Left hindlimb (tissue), 1 donor: ENCODE measurements at regions not wholly inside any gene's neighbourhood (a gene's known extent, or its start where the extent isn't known, plus 50 kb on each side); places are given as distances from the start of the nearest gene placed in this dataset.

Experiments used
- DNase-seq: peaks from one replicate; pipeline ENCODE4 v3.0.0-alpha.2; 2018

- no peak for DNase-seq
Measured at GRCh38 chr10:124283949-124284250, 134.8 kb downstream of the OAT start.

DNA sequence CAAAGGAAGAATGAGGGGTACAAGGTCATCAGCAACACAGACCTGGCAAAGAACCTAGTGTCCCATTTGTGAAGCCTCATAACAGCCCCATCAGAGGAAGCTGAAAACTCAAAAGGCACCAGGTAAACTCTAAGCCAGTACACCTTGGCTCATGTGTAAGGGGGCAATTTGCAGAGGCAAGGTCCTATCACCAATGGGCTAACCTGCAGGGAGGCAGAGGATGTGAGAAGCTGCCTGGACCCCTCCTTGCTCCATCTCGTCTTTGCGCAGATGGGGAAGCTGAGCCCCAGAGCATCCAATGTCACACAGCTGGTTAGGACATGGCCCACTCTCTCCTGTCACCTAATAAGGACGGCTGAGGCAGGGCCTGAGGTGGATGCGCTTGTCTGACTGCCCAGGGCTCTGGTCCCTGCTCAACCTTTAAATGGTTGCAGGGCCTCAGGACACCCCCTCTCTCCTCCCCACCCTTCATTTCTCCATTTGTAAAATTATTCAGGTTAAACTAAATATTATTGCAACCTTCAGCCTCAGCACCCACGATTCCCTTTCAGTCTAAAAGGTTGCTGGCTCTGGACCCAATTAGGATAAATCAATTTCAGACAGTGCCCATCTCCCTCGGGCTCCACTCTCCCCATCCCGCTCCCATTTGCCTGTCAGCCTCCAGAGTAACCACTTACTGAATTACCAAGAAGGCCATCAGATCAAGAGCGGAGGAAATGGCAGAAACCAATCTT is 135.3 kb downstream of the OAT start:
- no peak for DNase-seq

DNA sequence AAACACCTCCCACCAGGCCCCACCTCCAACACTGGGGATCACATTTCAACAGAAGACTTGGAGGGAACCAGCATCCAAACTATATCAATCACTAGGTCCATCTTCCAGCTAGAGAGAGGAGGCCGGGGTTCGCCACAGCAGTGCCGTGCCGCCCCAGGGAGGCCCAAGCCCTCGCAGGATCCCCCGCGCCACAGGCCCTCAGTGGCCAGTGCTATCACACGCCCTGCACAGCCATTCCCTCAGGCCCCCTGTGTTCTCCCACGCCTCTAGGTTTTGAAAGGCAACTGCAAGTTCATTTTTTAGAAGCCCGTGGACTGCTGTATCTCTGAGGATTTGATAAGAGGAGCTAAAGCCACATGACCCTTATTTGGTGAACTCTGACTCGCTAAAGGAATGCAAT is 136.4 kb downstream of the OAT start:
- no peak for DNase-seq

GRCh38 chr10:124281666-124282065 is 137.1 kb downstream of the OAT start:
- DNase-seq: no peak

- no peak for DNase-seq
Measured at GRCh38 chr10:124280916-124281315, 137.8 kb downstream of the OAT start.

DNA sequence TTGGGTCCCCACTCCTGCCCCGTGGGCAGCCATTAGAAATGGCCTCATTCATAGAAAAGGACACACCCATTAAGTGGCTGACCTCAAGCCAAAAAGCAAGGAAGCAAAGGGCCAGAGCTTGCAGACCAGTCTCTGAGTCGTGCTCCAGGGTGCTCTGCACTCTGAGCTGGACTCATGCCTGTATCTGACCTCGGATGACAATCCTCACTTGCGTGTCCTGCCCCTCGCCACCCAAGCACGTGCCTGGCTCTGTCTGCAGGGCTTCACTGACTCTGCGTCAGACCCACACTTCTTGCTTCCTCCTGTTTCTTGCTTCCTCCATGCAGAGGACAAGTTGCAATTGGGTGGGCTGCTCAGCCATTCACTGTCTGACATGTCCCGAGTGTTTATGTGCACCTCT is 138.8 kb downstream of the OAT start:
- no peak for DNase-seq

GRCh38 chr10:124279298-124279697 is 139.4 kb downstream of the OAT start:
- no peak for DNase-seq

DNA sequence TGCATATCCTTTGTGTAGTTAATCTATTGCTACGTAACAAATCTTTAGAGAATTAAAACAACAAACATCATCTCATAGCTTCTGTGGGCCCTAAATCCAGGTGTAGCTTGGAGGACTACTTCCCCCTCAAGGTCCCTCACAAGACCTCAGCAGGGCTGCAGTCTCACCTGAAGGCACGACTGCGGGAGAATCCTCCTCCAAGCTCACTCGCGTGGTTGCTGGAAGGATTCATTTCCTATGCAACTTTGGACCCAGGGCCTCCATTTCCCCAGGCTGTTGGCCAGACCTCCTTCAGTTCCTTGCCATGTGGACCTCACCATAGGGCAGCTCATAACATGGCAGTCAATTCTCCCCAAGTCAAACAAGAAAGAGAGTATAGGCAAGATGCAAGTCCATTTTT is 140.4 kb downstream of the OAT start:
- no peak for DNase-seq

DNA sequence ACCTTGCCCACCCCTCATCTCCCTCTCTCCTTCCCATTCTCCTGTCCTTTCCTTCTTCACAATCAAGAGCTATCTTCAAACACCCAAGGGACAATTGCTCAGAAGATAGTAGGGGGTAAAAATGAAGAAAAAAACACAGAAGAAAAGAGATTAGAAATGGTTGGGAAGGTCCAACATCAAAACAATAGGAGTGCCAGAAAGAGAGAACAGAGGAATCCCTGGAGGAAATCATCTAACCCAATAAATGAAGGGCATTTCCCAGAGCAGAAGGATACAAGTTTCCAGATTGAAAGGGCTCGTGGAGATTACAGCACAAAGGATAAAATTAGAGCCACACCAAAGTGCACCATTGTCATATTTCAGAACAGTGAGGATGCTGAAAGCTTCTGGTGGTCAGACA is 145.6 kb downstream of the OAT start:
- no peak for DNase-seq

DNA sequence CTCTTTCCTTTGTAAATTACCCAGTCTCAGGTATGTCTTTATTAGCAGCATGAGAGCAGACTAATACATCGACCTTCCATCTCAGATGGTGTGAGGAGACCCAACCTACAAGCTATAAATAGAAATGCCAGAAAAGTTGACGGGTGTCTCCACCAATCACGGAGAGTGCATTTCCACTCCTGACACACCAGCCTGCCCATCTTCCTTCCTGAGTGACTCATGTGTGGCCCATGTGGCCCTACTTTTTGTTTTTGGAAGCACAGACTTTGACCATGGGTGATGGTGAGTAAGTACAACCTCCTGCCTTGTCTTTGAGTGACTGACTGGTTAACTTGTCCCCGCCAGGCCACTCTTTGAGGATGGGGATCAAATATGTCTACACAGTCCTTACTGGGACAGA is 147.0 kb downstream of the OAT start:
- DNase-seq: no peak

DNA sequence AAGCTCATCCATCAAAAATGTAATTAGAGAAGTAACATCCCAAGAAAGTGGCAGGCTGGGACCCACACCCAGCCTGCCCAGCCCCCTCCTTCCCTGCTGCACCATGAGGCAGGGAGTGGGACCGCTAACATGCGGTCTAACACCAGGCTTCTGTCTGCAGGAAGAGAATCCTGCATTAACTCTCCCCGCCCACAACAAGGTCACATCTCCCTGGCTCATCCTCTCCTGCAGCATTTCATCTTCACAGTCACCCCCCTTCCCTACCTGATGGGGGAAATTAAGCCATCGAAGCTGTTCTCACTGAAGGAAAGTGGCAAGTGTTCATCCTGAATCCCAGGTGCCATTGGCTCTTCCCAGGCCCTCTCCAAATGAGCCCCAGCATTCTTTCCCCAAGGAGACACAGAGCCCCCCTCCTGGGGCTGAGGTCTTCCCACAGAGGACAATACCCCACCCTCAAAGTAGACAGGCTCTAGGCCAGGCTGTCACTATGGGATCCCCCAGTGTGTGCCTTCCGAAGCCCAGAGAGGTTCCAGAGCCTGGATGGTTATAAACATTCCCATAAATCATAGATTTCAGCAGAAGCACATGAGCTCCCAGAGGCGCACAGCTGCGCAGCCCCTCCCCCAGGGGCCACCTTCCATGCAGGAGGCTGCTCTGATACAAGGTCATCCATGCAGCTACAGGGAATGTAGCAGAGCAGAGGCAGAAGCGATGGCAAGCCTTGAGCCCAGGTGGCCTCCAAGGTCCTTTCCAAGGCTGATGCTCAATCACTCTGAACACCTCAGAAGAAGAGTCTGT is 148.0 kb downstream of the OAT start:
- DNase-seq: no peak

GRCh38 chr10:124268976-124269375 is 149.7 kb downstream of the OAT start:
- DNase-seq: no peak

DNA sequence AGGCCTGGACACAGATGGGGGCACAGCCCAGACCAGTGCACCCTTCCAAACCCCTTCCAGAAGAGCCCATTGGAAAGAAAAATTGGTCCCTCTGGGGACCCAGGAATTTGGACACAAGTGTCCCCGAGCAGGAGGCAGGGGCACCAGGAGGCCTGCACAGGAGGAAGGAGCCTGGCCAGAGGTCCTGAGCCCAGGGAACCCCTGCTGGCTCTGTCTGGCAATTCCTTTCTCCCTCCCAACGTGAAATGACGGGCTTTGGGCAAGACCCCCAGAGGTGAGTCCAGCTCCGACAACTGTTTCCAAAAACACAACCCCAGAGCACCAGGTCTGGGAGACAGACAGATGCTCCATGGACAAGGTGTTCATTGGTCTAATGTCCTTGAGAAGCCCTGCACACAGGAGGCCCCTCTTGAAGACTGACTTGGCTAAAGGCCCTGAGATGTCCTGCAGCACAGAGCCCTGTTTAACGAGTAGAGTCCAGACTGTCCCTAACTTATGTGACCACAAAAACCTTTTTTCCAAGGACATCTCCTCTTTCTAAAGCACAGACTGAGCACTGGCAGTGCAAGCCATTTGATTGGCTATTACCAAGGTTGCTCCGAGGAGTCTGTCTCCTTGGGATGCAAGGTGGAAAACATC is 150.7 kb downstream of the OAT start:
- no peak for DNase-seq

- DNase-seq: no peak
Measured at GRCh38 chr10:124267231-124267885, 151.4 kb downstream of the OAT start.

DNA sequence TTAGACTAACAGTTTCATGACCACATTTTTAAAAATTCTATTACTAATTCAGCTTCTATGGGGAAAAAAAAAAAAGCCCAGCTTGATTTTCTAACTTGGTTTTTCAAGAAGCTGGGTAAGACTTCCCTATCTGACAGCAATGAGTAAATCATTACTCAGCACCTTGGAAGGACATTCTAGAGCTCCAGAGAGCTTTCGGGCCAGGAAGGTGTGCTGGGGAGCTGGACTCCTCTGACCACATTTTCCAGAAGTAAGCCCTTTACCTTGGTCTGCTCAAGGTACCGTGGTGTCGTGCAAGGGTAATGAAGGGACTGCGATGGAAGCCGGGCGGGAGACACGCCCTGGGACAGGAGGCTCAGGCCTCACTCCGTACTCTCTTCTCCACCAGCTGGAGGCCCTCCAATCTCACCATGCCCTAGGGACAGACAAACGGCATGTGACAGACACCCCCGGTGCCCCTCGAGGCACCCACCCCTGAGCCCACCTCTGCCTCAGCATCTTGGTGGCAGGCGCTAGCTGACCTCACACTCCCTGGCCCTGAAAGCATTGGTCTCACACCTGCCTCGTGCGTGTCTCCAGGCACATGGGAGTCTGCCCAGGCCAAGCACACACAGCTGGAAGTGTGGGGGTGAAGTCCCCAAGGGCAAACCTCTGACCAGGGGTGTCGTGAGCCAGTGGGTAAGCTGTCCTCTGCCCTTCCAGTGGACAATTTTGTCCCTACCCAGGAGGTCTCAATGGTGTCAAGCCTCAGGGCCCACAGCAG is 152.1 kb downstream of the OAT start:
- no peak for DNase-seq

GRCh38 chr10:124265776-124266467 is 152.8 kb downstream of the OAT start:
- no peak for DNase-seq

- DNase-seq: no peak
Measured at GRCh38 chr10:124265391-124265745, 153.4 kb downstream of the OAT start.

- no peak for DNase-seq
Measured at GRCh38 chr10:124264711-124265390, 153.9 kb downstream of the OAT start.

DNA sequence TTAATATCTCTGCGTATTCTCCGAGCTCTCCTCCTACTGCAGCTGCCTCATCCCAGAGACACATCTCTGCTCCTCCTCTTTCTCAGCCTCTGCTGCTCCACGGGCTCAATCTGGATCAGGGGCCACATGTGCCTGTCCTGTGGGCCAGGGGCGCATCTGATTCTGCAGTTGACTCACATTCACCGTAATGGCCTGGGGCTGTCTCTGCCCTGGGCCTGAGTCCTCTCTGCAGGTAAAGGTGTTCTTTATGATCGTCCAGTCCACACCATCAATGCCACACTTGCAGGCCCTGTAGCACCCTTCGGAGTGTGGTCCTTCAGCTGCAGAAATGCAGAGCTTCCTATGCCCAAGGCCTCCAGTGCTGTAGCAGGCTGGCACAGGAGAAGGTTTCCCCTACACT is 154.5 kb downstream of the OAT start:
- no peak for DNase-seq

DNA sequence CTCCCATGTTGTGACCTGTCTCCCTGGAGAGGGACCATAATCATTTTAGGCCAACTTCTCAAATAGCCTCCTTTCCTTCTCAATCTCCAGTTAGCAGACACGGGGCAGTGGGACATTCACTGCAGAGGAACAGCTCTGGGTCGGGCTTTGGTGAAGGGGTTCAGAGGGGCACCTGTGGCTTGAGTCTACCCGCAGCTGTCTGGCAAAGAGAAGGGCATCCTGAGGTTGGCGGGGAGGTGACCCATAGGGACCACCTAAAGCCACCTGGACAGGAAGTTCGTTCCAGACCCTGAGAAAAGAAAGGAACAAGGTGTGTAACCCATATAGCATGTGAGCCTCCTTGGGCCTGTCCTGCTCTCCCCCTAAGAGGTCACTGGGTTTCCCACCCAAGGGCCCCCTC is 155.0 kb downstream of the OAT start:
- no peak for DNase-seq

GRCh38 chr10:124262971-124263370 is 155.8 kb downstream of the OAT start:
- DNase-seq: no peak
